HG03196 (cell line): ENCODE measurements at regions not wholly inside any gene's neighbourhood (a gene's known extent, or its start where the extent isn't known, plus 50 kb on each side); places are given as distances from the start of the nearest gene placed in this dataset.

ENCODE experiments used
- ATAC-seq: cut with Tn5 transposase; IDR thresholded peaks from one replicate; pipeline ENCODE4 v1.9.1; 2021; ENCODE audit not compliant: unreplicated experiment

DNA sequence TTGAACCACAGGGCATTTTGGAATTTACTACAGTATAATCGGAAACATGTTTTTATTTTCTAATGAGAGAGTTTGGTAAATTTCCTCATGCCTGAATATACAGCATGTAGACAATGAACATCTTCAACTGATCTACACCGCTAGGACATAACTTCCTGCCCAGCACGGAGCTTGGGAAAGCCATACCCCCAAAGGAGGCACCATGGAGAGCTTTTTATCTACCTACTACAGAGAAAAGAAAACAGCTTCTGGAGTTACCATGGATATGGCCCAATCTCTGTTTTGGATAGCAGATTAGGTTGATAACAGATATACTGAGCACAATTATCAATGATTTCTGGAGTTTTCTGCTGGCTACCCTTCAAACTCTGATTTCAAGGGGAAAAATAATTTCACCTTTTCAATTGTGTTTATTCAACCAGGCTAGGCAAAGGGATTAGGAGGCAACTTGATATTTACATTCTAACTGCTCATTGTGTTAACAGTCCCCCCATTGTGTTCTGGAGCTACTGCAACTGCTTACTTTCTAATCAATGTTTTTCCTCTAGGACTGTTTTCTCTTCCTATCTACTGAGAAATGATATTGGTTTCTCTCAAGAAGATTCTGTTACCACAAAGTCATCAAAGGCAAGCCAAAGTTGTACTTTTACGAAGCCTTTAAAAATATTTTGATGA lies 123.0 kb upstream of the ARHGAP28 start:
- no peak for ATAC-seq

DNA sequence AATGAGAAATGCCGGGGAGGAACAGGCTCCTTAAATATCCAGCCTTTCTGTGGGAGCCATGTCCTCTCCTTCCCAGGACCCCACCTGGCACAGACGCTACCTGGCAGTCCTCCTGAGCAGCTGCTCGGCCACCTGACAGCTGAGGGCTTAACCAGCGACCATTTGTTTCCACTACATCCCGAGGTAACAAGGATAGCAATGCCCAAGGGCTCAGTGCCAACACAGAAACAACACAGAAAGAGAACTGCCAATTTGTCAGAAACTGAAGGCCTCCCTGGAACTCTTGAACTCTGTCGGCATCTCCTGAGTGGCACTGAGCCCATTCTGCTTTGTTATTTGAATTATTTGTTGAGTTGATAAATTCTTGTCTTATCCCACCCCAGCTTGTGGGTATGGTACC lies 122.2 kb upstream of the ARHGAP28 start:
- no peak for ATAC-seq

DNA sequence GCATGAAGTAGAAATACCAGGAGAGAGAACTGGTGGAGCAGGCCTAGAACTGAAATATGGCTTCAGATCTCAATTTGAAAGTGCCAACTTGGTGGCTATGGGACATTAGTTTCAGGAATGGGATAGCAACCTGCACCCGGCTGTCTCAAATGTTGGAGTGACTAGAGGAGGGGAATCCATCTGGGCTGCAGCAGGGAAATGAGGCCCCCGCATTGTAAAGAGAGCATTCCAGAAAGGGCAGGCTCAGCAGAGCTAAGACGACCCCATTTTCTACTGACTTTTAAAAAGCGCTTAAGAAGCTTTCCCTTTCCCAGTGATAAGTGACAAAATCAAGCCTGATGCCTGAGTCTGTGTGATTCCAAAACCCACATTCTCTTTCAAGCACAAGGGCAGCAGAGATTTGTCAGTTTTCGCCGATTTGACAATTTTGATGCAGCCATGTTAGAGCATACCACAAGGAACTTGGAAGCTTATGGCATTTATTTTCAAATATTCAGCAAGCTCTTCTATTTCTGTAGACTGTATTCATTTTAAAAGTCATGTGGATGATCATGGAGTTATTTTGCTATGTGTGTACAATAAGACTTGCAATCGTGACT lies 119.8 kb upstream of the ARHGAP28 start:
- ATAC-seq = no peak

DNA sequence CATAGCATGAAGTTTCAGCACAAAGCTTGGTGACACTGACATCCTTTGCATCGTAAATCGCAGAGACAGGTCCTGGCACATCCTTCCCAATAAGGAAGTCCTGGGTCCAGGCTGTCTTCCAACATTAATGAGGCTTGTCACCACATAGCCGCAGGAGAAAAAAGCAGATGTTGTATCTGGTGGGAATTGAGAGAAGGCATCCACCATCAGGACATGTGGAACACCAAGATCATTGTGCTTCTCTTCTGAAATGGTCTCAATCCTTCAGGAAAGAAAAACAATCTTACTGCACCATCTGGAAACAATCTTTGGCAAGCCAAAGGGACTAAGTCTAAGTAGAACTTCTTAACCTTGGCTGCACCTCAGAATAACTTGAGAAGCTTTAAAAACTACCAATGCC lies 119.0 kb upstream of the ARHGAP28 start:
- no peak for ATAC-seq

DNA sequence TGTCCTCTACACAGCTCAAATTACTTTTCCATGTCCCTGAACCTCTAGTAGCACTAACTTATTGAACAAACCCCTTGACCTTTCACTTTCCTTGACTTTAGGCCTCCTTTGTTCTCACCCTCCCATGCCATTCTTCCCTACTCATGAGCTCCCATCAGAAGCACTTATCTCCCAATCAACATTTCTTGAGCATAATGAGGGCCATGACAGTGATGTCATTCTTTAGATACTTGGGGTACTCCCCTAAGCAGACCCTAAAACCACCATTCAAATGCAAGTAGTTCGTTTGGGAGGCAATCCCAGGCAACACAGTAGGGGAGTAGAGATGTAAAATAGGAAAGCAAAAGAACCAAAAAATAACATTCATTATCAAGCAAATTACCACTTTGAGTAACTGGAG lies 115.9 kb upstream of the ARHGAP28 start:
- ATAC-seq = no peak

DNA sequence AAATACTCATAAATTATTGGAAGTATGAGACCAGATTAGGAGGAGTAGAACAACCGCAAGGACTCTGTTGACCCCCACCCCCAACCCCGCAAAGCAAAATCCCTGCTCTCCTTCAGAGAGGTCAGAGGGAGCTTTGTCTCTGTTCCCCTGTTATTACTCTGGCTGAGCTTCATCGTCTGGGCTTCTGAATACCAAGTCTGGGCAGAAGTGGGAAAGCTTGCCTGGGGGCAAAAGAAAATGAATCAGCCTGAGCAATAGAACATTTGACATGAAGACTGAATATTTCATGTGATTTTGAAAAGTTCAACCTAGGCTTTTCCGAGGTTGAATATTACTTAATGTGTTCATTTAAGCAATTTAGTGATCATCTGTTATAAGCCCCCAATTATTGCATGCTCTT lies 114.6 kb upstream of the ARHGAP28 start:
- no peak for ATAC-seq

DNA sequence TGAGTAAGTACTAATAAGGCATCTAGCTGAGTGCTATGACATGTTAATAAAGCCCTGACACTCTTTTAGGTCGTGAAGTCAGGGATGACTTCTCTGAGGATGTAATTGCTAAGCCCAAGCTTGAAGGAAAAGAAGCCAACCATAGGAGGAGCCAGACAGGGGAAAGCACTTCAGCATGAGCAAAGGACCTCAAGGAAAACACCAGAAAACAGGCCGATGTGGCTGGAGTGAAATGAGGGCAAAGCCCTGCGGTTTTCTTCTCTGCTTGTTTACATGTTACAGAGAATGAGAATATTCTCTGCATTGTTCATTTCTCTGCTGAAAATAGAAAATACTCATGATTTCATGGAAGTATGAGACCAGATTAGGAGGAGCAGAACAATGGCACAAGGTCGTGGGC lies 112.5 kb upstream of the ARHGAP28 start:
- no peak for ATAC-seq

DNA sequence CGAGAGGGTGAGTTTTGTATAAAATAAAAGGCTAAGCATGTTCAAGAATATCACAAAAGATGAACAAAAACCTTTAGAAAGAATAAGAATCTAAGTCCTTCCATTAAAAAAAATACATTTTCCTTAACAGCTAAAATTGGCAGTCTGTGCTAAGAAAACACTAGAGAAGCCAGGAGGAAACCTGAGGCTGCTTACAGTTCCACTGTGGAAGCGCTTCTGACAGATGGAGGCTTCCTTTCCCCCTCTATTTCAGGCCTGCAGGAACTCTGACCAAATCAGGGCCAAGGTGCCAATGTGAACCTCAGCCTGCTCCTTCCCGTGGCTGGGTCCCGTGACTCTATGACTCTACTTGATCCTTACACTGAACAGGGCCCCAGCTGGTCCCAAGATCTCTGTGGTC lies 108.1 kb upstream of the ARHGAP28 start:
- no peak for ATAC-seq

DNA sequence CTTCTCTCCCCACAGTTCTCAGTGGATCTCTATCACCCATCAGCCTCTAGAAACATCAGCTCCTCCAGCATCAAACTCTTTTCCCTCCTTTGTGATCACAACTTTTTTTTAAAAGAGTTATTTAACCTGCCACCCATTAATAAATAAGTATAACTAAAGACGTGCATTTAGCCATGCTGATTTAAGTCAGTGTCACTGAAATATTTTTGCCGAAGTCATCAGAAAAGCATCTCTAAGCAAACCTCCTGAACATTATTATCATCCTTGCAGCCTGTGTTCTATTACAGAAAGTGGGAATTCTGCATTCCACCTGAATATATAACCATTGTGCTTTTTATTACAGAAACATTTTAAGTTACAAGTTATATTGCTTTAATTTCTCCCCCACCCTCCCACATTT lies 106.2 kb upstream of the ARHGAP28 start:
- no peak for ATAC-seq

DNA sequence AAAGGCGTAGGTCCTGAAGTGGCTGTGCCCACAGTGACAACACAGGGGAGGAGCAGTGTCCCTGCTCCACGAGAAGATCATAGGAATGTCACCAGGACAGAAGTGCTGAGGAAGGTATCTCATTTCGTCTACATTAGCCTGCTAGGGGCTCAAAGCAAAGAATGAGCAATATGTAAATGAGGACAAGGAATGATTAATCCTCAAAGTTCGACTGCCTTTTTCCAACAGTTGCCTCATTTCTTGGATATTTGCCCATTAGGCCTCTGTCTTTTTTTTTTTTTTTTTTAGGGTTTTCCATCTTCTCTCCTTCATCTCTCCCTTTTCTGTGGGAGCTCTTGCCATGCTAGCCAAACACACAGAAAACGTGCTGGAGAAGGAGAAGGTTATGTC lies 105.2 kb upstream of the ARHGAP28 start:
- no peak for ATAC-seq

DNA sequence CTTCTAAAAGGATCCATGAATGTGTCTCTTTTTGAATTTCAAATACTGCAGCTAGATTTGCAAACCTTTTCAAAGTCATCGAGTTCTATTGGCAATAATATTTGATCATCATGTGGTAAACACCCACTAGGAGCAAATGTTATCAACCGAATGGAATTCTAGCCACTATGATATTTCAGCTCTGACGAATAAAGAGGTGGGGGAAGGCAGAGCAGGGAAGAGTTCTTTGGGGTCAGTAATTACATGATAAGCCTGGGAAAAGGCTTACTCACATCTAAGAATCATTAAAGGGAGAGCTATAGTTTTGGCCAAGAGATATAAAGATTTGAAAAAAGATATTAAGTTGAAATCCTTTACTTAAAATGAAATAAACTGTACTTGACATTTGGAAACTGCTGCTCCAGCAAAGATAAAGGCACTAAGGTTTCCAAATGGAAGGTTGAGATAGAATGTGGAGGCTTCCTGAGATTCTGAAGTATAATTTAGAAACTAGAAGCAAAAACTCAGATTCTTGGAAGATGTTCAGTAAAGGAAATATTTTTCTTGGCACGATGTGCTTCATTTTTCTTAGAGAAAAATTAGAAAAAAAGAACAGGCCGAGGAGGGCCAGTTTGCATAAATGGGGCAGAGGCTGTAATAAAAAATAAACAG lies 104.7 kb upstream of the ARHGAP28 start:
- ATAC-seq = no peak

DNA sequence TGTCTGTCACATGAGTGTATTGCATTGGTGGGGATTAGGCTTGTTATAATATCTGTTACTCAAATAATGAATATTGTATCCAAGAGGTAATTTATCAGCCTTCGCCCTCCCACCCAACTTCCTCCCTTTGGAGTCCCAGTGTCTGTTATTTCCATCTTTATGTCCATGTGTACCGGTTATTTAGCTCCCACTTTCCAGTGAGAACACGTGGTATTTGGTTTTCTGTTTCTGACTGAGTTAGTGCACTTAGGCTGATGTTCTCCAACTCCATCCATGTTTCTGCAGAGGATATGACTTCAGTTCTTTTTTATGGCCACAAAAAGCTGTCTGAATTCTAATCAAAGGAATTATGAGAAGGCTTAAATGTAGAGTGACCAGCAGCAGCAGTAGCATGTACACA lies 104.0 kb upstream of the ARHGAP28 start:
- ATAC-seq = no peak

DNA sequence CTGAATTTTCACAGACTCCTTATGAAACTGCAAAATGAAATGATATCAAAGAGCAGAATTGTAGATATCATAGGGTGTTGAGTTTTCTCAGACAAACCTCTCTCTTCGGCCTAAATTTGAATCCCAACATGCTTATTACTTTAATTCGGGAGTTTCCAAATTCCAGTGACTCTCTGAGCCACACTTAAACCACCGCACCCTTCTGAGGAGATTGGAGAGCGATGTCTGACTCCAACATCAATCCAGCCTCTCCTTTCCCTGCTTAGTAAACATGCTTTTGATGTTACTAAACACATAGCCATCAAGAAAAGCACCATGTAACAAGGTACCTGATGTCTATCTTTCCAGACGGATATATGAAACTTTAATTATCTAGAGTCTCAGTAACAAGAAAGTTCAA lies 103.1 kb upstream of the ARHGAP28 start:
- ATAC-seq = no peak

DNA sequence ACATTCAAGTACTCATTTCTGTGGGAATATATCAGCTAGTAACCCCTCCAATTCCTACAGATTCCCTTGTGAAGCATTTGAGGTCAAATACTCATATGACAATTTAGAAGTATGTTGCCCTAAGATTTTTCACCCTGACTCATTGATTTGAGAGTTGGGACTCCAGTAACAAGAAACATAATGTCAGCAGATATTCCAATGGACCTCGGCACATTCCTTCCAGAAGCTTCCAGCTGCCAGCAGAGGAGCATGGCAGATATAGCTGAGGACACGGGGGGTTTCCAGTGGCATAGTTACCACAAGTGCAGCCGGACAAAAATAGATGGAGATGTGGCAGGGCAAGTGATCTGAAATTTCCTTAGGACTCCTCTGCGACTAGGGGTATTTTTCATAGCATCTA lies 101.9 kb upstream of the ARHGAP28 start:
- no peak for ATAC-seq

DNA sequence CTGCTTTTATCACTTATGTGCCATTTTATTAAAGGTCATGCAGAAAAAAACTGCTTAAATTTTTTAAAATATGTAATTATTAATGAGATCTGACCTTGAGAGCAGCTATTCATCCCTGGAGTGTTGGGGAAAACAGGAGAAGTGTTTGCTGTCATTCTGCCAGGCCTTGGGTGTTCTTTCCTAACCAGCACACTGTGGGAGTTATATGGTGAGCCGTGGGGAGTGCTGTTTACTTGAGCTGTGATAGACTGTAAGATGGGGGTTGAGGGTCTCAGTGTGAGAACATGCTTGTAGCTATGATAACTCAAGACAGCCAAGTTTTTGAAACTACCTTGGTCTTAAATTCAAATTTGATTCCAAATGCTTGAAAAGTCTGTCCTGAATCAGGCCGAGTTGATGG lies 101.3 kb upstream of the ARHGAP28 start:
- ATAC-seq = no peak

DNA sequence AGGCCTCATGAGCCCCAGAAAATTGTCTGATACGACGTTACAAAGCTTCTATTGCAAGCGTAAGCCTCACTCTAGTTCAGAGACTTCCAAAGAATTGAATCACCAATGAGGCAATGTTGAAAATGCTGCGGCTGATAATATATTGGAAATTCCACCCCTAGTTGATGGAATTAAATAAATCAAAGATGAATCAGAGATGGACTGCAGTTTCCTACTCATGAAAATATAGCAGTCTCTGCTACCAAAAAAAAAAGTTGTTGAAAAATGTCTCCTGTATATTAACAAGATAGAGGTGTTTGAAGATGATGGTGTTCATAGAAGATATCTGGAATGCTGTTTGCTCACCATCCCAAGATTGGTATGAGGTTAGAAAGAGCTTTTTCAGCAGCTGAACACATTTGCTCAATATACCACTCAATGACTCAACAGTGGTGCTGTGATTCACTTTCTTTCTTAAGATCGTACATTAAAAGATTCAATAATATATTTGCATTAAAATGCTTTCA lies 99.8 kb upstream of the ARHGAP28 start:
- no peak for ATAC-seq

DNA sequence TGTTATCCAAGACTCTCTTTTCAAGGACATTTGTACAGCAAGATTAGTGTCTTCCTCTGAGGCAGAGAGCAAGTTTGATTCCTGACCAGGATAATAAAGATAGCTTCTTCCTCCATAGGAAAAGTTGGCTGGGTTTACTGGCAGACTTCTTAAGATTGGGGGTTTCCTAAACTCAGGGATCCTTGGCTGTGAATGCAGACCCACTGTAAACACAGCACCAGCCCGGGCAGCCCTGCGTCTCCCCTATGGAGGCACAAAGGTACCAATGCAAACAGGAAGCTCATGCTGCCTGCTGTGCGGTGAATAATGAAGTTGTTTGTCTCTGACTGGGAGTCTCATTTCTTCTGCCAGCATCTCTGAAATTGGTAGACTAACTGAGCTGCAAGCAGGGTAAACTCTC lies 96.2 kb upstream of the ARHGAP28 start:
- no peak for ATAC-seq

DNA sequence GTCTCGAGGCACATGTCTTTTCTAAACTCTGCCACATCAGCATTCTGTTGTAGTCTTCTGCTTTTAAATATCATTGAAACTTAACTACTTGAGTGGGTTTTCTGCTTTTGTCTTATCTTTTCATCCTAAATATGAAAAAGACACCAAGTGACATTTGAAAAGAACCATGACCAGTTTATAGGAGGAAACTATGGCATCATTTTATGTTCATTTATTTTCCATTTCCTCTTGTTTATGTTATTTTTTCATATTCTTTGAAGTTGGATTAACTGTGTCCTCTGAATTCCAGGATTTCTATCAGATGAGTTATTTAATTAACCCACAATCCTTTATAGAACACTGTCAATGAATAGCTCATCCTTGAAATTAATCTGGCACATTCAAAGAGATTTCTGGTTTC lies 93.4 kb upstream of the ARHGAP28 start:
- ATAC-seq = no peak

DNA sequence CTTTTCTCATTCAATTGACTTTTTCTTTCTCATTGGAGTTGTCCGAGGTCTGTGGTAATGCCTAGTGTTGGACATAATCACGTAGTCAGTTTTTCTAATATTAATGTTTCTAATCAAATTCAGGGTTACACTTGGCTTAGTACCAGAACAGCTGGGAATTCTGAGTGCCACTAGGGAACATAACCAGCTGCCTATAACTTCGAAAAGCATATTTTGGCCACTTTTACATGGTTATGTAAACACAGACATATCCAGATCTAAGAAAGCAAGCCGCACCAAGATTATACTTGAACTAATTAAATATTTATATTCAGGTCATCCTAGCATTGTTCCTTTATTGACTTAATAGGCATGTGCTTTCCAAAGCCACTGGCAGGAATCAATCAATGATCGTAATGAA lies 91.1 kb upstream of the ARHGAP28 start:
- ATAC-seq = no peak

DNA sequence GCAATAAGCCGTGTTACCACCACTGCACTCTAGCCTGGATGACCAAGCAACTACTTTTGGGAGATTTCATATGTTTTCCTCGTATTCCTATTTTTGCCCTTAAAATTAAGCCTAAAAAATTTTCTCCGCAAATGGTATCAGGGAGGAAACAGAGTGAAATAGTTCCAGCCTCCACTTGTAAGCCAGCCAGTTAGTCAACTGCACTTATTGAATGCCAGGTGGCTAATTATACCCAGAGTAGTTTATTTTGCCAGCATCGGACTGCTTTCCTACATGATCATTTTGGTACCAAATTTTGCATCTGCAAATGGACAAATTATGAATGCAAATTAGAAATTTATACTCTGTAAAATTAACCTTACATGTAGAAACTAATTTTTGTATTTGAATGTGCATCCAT lies 90.2 kb upstream of the ARHGAP28 start:
- no peak for ATAC-seq

DNA sequence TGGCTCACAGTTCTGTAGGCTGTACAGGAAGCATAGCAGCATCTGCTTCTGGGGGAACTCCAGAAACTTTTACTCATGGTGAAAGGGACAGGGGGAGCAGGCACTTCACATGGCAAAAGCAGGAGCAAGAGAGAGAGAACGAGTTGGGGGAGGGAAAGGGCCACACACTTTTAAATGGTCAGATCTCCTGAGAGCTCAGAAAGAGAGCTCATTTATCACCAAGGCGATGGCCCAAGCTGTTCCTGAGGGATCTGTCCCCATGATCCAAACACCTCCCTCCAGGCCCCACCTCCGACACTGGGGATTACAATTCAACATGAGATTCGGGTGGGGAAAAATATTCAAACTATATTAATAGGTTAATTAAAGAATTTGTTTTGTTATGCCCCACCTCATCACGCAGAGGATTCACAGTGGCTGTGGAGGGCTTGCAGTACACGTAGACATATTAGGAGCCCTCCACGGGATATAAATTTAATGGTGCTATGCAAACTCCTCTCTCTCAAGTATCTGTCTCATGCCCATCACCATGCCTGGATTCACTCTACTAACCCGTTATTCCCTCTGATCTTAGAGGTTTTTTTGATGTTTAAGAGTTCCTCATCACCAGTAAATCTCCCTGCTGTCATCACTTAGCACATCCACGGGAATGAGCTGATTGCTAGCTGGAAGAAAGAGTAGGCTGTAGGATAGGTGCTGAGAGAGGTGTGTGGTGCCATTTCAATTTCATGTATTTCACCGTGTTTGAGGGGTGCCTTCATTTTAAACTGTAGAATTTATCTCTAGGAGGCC lies 84.5 kb upstream of the ARHGAP28 start:
- ATAC-seq = no peak

DNA sequence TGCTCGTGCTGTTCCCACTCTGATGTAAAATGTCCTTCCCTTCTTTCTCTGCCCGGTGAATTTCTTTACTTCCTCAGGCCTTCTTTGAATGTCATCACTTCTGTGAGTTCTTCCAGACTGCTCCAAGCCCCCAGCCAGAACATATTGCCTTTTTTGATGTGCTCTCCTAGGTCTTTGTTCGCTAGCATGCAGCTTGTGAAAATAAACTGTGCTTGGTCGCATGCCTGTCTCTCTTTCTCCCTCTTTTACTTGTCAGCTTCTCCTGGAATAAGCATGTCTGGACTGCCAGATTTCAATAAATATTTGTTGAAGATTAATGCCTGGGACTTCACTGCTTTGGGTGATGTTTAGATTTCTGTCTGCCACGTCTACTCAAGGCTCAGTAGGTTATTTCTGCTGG lies 82.7 kb upstream of the ARHGAP28 start:
- no peak for ATAC-seq
